NT2/D1 (cell line): ENCODE measurements at regions not wholly inside any gene's neighbourhood (a gene's known extent, or its start where the extent isn't known, plus 50 kb on each side); places are given as distances from the start of the nearest gene placed in this dataset.
"Not testable (repeated sequence)": the region's sequence is repeated elsewhere in the genome, so short reads cannot be mapped to it uniquely, and the experiment has no call there.

Experiments
- DNase-seq: peaks from one replicate; pipeline ENCODE4 v3.0.0-alpha.2; 2011; ENCODE audit warnings: low read depth, low spot score
- H3K27me3 ChIP-seq: 2 replicates; pipeline ENCODE4 v1.6.0; 2011; ENCODE audit warnings: mild to moderate bottlenecking; ENCODE audit not compliant: insufficient read length, insufficient read depth
- H3K36me3 ChIP-seq: 2 replicates; pipeline ENCODE4 v1.6.1; 2011; ENCODE audit warnings: mild to moderate bottlenecking, low read length, mixed read lengths; ENCODE audit not compliant: insufficient read depth, insufficient read length
- H3K4me1 ChIP-seq: 2 replicates; pipeline ENCODE4 v1.5.1; 2011; ENCODE audit not compliant: insufficient read depth, insufficient read length
- H3K4me3 ChIP-seq: 2 replicates; pipeline ENCODE4 v1.5.1; 2011; ENCODE audit warnings: low read depth; ENCODE audit not compliant: insufficient read length
- H3K9ac ChIP-seq: 2 replicates; pipeline ENCODE4 v1.6.0; 2011; ENCODE audit warnings: low read depth; ENCODE audit not compliant: insufficient read length
- H3K9me3 ChIP-seq: 2 replicates; pipeline ENCODE4 v1.5.1; 2011; ENCODE audit warnings: mild to moderate bottlenecking, low read length; ENCODE audit not compliant: insufficient read depth
- SUZ12 ChIP-seq: IDR thresholded peaks from 2 replicates; pipeline ENCODE4 v1.6.1; 2011; ENCODE audit not compliant: insufficient read length, insufficient read depth; ENCODE audit errors: extremely low read depth
- YY1 ChIP-seq: IDR thresholded peaks from 2 replicates; pipeline ENCODE4 v1.6.1; 2011; ENCODE audit not compliant: insufficient read length, insufficient read depth
- ZNF274 ChIP-seq: IDR thresholded peaks from 2 replicates; pipeline ENCODE4 v1.6.1; 2011; ENCODE audit warnings: mild to moderate bottlenecking, low read depth, low read length

GRCh38 chr12:131269551-131269950 is 315.8 kb downstream of the ADGRD1 start:
- Histone ChIP-seq H3K4me1 (peaks cover 3% of the 10 kb centered on the region), H3K9me3 (no peaks in the 10 kb centered on the region), H3K27me3 (no peaks in the 10 kb centered on the region), H3K36me3 (no peaks in the 10 kb centered on the region), H3K4me3 (no peak overlapping the region), H3K9ac (no peak overlapping the region)
- TF ChIP-seq ZNF274 (no peak), SUZ12 (no peak), YY1 (no peak)
- no peak for DNase-seq

- not testable (repeated sequence) for H3K4me3 ChIP-seq, H3K9ac ChIP-seq, DNase-seq, H3K36me3 ChIP-seq, H3K4me1 ChIP-seq, H3K9me3 ChIP-seq, H3K27me3 ChIP-seq
Observed at GRCh38 chr12:131269977-131270376, 316.3 kb downstream of the ADGRD1 start.

- Histone ChIP-seq H3K9me3 (no peaks in the 10 kb centered on the region), H3K9ac (no peak overlapping the region), H3K36me3 (no peaks in the 10 kb centered on the region), H3K4me3 (no peak overlapping the region), H3K4me1 (no peaks in the 10 kb centered on the region), H3K27me3 (peaks cover 2% of the 10 kb centered on the region)
- DNase-seq: no peak
- TF ChIP-seq YY1 (no peak), ZNF274 (no peak), SUZ12 (no peak)
Observed at GRCh38 chr12:131271724-131272123, 318.0 kb downstream of the ADGRD1 start.

GRCh38 chr12:131272283-131272814 is 318.6 kb downstream of the ADGRD1 start:
- H3K36me3 ChIP-seq, H3K27me3 ChIP-seq, DNase-seq, H3K4me1 ChIP-seq, H3K4me3 ChIP-seq, H3K9me3 ChIP-seq, H3K9ac ChIP-seq: not testable (repeated sequence)

- H3K4me1 ChIP-seq: peaks cover 2% of the 10 kb centered on the region
- H3K36me3 ChIP-seq: no peaks in the 10 kb centered on the region
- peaks cover 2% of the 10 kb centered on the region for H3K27me3 ChIP-seq
- DNase-seq: no peak
- H3K9me3 ChIP-seq: no peaks in the 10 kb centered on the region
- H3K9ac ChIP-seq: no peak overlapping the region
- TF ChIP-seq YY1: no peak
- TF ChIP-seq ZNF274: no peak
- TF ChIP-seq SUZ12: no peak
- H3K4me3 ChIP-seq: no peak overlapping the region
Observed at GRCh38 chr12:131273291-131273845, 319.7 kb downstream of the ADGRD1 start.

GRCh38 chr12:131274061-131274460 is 320.4 kb downstream of the ADGRD1 start:
- Histone ChIP-seq H3K27me3 (peaks cover 2% of the 10 kb centered on the region), H3K9ac (no peak overlapping the region), H3K4me1 (peaks cover 2% of the 10 kb centered on the region), H3K4me3 (no peak overlapping the region), H3K36me3 (no peaks in the 10 kb centered on the region), H3K9me3 (no peaks in the 10 kb centered on the region)
- TF ChIP-seq ZNF274 (no peak), SUZ12 (no peak), YY1 (no peak)
- DNase-seq: no peak

GRCh38 chr12:131274906-131275305 is 321.2 kb downstream of the ADGRD1 start:
- Histone ChIP-seq H3K4me1 (peaks cover 5% of the 10 kb centered on the region), H3K9ac (no peak overlapping the region), H3K4me3 (no peak overlapping the region), H3K9me3 (no peaks in the 10 kb centered on the region), H3K27me3 (peaks cover 2% of the 10 kb centered on the region), H3K36me3 (no peaks in the 10 kb centered on the region)
- no peak for DNase-seq
- TF ChIP-seq ZNF274 (no peak), YY1 (no peak), SUZ12 (no peak)

- Histone ChIP-seq H3K27me3 (peaks cover 2% of the 10 kb centered on the region), H3K4me3 (no peak overlapping the region), H3K4me1 (peaks cover 5% of the 10 kb centered on the region), H3K9ac (no peak overlapping the region), H3K9me3 (no peaks in the 10 kb centered on the region), H3K36me3 (no peaks in the 10 kb centered on the region)
- no peak for DNase-seq
- no peak for TF ChIP-seq ZNF274
- TF ChIP-seq SUZ12: no peak
- no peak for TF ChIP-seq YY1
Observed at GRCh38 chr12:131275824-131276223, 322.1 kb downstream of the ADGRD1 start.
